NOMO-1 treated with DMSO at 0.1 percent for 48 hours (cell line): ENCODE measurements at regions not wholly inside any gene's neighbourhood (a gene's known extent, or its start where the extent isn't known, plus 50 kb on each side); places are given as distances from the start of the nearest gene placed in this dataset.
A peak's percentile ranks its signal among the peaks of the same experiment; 100 is the strongest.
"Not testable (repeated sequence)": the region's sequence is repeated elsewhere in the genome, so short reads cannot be mapped to it uniquely, and the experiment has no call there.

Experiments
- DNase-seq: peaks from one replicate; lab custom pipeline; 2025; ENCODE audit not compliant: unreplicated experiment; lab: John Stamatoyannopoulos, UW

GRCh38 chr9:109653470-109653869 lies 126.5 kb upstream of the PALM2AKAP2 start:
- no peak for DNase-seq

- not testable (repeated sequence) for DNase-seq
Measured at GRCh38 chr9:109663978-109664377, 116.0 kb upstream of the PALM2AKAP2 start.

GRCh38 chr9:109665736-109666135 lies 114.3 kb upstream of the PALM2AKAP2 start:
- not testable (repeated sequence) for DNase-seq

GRCh38 chr9:109681301-109681700 lies 98.7 kb upstream of the PALM2AKAP2 start:
- no peak for DNase-seq

GRCh38 chr9:109682227-109682626 lies 97.8 kb upstream of the PALM2AKAP2 start:
- no peak for DNase-seq

- no peak for DNase-seq
Measured at GRCh38 chr9:109683521-109683920, 96.5 kb upstream of the PALM2AKAP2 start.

GRCh38 chr9:109689701-109690100 lies 90.3 kb upstream of the PALM2AKAP2 start:
- DNase-seq = no peak

GRCh38 chr9:109699019-109699418 lies 81.0 kb upstream of the PALM2AKAP2 start:
- no peak for DNase-seq

- no peak for DNase-seq
Measured at GRCh38 chr9:109704546-109704945, 75.5 kb upstream of the PALM2AKAP2 start.

GRCh38 chr9:109705515-109705914 lies 74.5 kb upstream of the PALM2AKAP2 start:
- DNase-seq = no peak

GRCh38 chr9:109707355-109707754 lies 72.6 kb upstream of the PALM2AKAP2 start:
- no peak for DNase-seq

GRCh38 chr9:109708451-109708945 lies 71.5 kb upstream of the PALM2AKAP2 start:
- DNase-seq = no peak

- DNase-seq = no peak
Measured at GRCh38 chr9:109709866-109710265, 70.1 kb upstream of the PALM2AKAP2 start.

GRCh38 chr9:109710830-109711229 lies 69.2 kb upstream of the PALM2AKAP2 start:
- no peak for DNase-seq

GRCh38 chr9:109715344-109715743 lies 64.7 kb upstream of the PALM2AKAP2 start:
- no peak for DNase-seq

GRCh38 chr9:109716631-109717030 lies 63.4 kb upstream of the PALM2AKAP2 start:
- no peak for DNase-seq

- DNase-seq = peak; percentile 83
Measured at GRCh38 chr9:109717342-109717741, 62.7 kb upstream of the PALM2AKAP2 start.

GRCh38 chr9:109718861-109719260 lies 61.1 kb upstream of the PALM2AKAP2 start:
- no peak for DNase-seq

- no peak for DNase-seq
Measured at GRCh38 chr9:109721001-109721400, 59.0 kb upstream of the PALM2AKAP2 start.

GRCh38 chr9:109722007-109722406 lies 58.0 kb upstream of the PALM2AKAP2 start:
- DNase-seq = no peak

GRCh38 chr9:109723781-109724180 lies 56.2 kb upstream of the PALM2AKAP2 start:
- no peak for DNase-seq

- no peak for DNase-seq
Measured at GRCh38 chr9:109725460-109725859, 54.5 kb upstream of the PALM2AKAP2 start.

GRCh38 chr9:109726119-109726518 lies 53.9 kb upstream of the PALM2AKAP2 start:
- DNase-seq = no peak
